GM13977 (cell line): ENCODE measurements at regions not wholly inside any gene's neighbourhood (a gene's known extent, or its start where the extent isn't known, plus 50 kb on each side); places are given as distances from the start of the nearest gene placed in this dataset.

ENCODE experiments used
- DNase-seq: peaks from one replicate; pipeline ENCODE4 v3.0.0; 2012; ENCODE audit warnings: low spot score
- CTCF ChIP-seq: IDR thresholded peaks from 2 replicates; pipeline ENCODE4 v1.5.1; 2012; ENCODE audit warnings: mild to moderate bottlenecking, control low read depth; ENCODE audit not compliant: insufficient read depth; ENCODE audit errors: extremely low read depth, missing control alignments
- in situ Hi-C: fragments of 300-500 bp; cut with MboI; formaldehyde crosslinking; loops from one replicate; pipeline ENCODE4 v1.12.0; 2022; ENCODE audit warnings: low sequenced_read_pairs, low pct_unique_long_range_greater_than_20kb, mixed read lengths, inconsistent platforms; ENCODE audit not compliant: unreplicated experiment

GRCh38 chr5:23703940-23704855 is 196.8 kb downstream of the PRDM9 start:
- no peak for DNase-seq
- in situ Hi-C loops: no loop called here
- no peak for TF ChIP-seq CTCF

GRCh38 chr5:23717486-23717885 is 210.1 kb downstream of the PRDM9 start:
- TF ChIP-seq CTCF: no peak
- no peak for DNase-seq
- in situ Hi-C loops: no loop called here

- in situ Hi-C loops: no loop called here
- TF ChIP-seq CTCF: no peak
- DNase-seq: no peak
Measured at GRCh38 chr5:23718564-23718963, 211.2 kb downstream of the PRDM9 start.

GRCh38 chr5:23721336-23721735 is 213.9 kb downstream of the PRDM9 start:
- no peak for DNase-seq
- in situ Hi-C loops: no loop called here
- TF ChIP-seq CTCF: no peak

GRCh38 chr5:23727271-23727670 is 219.9 kb downstream of the PRDM9 start:
- in situ Hi-C loops: no loop called here
- no peak for TF ChIP-seq CTCF
- DNase-seq: no peak

- in situ Hi-C loops: no loop called here
Measured at GRCh38 chr5:23730023-23730422, 222.6 kb downstream of the PRDM9 start.

More at GRCh38 chr5:23730023-23730422, 222.6 kb downstream of the PRDM9 start:
- no peak for DNase-seq
- TF ChIP-seq CTCF: no peak
